Astrocyte of the spinal cord (primary cell): ENCODE measurements at regions not wholly inside any gene's neighbourhood (a gene's known extent, or its start where the extent isn't known, plus 50 kb on each side); places are given as distances from the start of the nearest gene placed in this dataset.
"Not testable (repeated sequence)": the region's sequence is repeated elsewhere in the genome, so short reads cannot be mapped to it uniquely, and the experiment has no call there.

Experiments
- DNase-seq: peaks from one replicate; pipeline ENCODE4 v3.0.0; 2011; ENCODE audit warnings: low read depth, low spot score
- H3K4me3 ChIP-seq: 2 replicates; pipeline ENCODE4 v1.5.1; 2011; ENCODE audit warnings: low read depth, mild to moderate bottlenecking, low read length, moderate library complexity
- in situ Hi-C: cut with HindIII; loops from 2 replicates; pipeline ENCODE4 v1.10.0; 2017; ENCODE audit warnings: low sequenced_read_pairs
- TF ChIP-seq, protein P1 (sequence below): IDR thresholded peaks from 2 replicates; pipeline ENCODE4 v1.5.1; 2012; ENCODE audit warnings: low read depth, mild to moderate bottlenecking, low read length, inconsistent platforms

DNA sequence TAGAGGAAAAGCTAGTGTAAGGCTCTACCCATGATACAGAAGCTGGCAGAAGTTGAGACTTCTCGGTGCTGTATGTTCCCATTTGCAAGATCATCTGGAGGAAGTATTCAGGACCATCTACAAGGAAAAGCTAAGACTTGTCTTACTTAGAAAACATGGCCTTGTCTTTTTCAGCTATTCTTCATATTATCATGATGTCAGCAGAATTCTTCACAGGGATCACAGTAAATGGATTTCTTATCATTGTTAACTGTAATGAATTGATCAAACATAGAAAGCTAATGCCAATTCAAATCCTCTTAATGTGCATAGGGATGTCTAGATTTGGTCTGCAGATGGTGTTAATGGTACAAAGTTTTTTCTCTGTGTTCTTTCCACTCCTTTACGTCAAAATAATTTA lies 79.6 kb upstream of the SCIN start:
- in situ Hi-C loops = no loop called here
- H3K4me3 ChIP-seq = no peak overlapping the region
- no peak for DNase-seq
- TF ChIP-seq, protein P1, sequence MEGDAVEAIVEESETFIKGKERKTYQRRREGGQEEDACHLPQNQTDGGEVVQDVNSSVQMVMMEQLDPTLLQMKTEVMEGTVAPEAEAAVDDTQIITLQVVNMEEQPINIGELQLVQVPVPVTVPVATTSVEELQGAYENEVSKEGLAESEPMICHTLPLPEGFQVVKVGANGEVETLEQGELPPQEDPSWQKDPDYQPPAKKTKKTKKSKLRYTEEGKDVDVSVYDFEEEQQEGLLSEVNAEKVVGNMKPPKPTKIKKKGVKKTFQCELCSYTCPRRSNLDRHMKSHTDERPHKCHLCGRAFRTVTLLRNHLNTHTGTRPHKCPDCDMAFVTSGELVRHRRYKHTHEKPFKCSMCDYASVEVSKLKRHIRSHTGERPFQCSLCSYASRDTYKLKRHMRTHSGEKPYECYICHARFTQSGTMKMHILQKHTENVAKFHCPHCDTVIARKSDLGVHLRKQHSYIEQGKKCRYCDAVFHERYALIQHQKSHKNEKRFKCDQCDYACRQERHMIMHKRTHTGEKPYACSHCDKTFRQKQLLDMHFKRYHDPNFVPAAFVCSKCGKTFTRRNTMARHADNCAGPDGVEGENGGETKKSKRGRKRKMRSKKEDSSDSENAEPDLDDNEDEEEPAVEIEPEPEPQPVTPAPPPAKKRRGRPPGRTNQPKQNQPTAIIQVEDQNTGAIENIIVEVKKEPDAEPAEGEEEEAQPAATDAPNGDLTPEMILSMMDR = no peak

DNA sequence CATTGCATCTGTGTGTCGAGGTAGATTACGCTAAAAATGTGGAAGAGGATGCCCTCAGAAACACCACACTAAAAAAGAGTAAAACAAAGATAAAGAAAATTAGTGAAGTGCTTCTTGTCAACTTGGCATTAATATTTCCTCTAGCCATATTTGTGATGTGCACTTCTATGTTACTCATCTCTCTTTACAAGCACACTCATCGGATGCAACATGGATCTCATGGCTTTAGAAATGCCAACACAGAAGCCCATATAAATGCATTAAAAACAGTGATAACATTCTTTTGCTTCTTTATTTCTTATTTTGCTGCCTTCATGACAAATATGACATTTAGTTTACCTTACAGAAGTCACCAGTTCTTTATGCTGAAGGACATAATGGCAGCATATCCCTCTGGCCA lies 79.0 kb upstream of the SCIN start:
- in situ Hi-C loops = no loop called here
- DNase-seq = no peak
- H3K4me3 ChIP-seq = no peak overlapping the region
- TF ChIP-seq, protein P1 = no peak

DNA sequence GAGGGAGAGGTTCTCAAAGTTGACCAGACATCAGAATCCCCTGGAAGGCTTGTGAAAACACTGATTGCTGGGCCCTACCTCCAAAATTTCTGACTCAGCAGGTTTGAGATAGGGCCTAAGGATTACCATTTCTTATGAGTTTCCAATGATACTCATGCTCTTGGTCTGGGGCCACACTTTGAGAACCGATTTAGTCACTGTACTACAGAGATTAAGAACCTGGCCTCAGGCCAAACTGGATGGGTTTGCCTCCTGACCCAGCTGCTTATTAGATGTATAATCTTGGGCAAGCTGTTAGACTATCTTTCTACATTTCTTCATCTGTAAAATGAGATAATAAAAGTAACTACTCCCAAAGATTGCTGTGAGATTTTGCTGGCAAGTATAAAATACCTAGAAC lies 77.1 kb upstream of the SCIN start:
- in situ Hi-C loops = no loop called here
- TF ChIP-seq, protein P1 = no peak
- no peak overlapping the region for H3K4me3 ChIP-seq
- DNase-seq = peak; percentile 3

DNA sequence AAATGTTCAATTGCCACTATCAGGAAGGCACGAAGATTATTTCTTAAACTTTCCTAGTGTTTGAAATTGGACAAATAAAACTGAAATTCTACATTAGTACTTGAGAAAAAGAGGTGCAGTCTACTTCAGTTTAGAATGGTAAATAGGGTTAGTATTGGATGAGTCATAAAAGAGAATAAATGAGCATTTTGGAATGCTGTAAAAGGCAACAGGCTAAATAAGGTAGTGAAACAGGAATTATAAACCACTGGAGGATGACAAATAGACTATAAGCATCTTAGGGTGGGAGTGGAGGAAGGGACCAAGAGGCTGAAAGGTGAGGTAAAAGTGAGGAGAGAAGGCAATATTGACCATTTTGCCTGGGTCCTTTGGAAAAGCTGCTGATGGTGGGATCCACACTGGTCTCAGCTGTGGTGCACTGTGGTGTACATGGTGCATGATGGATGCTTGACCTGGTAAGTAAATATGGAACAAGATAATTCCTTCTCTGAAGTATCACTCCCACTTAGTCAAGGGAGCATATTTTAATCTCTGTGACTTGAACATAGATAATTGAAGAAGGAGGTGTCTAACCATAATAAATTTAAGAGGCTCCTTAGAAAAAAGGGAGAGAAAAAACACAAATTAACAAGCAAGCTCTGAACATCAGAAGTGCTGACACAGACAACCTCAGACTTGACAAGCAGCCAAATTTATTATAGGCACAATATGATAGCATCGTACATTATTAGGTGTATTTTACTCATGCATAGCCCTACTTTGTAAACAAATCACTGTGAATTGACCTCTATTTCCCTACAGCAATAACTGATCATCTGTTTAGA lies 76.4 kb upstream of the SCIN start:
- TF ChIP-seq, protein P1 = no peak
- no peak overlapping the region for H3K4me3 ChIP-seq
- in situ Hi-C loops = no loop called here
- peak; percentile 10 for DNase-seq

DNA sequence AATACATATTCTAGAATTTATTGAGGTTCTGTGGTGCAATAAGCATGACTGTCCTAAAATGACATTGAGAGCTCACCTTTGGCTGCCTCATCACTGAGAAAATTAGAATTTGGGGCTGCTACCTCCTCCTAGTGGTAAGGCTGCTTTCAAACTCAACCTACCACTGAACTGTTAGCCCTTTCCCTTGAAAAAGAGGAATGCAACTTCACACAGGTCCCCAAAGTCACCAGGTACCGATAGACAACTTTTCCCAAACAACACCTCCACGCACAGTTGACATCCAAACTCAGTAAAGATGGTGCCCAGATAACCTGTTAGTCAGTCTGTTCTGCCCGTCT lies 75.9 kb upstream of the SCIN start:
- H3K4me3 ChIP-seq = no peak overlapping the region
- TF ChIP-seq, protein P1 = peak; percentile 12
- DNase-seq = no peak
- in situ Hi-C loops = no loop called here

DNA sequence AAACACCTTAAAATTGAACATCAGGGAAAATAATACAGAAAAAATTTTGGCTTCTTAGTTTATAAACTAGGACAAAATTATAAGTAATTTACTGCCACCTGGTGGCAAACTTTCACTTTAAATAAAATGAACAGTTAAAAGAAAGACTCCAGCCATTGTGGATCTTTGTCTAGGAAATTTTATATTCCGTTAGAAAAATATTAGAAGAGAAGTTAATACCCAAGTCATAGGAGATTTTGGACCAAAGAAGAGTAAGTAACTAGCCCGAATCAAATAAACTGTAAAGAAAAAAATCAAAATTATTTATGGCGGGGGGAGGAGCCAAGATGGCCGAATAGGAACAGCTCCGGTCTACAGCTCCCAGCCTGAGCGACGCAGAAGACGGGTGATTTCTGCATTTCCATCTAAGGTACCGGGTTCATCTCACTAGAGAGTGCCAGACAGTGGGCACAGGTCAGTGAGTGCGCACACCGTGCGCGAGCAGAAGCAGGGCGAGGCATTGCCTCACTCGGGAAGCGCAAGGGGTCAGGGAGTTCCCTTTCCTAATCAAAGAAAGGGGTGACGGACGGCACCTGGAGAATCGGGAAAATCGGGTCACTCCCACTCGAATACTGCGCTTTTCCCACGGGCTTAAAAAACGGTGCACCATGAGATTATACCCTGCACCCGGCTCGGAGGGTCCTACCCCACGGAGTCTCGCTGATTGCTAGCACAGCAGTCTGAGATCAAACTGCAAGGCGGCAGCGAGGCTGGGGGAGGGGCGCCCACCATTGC lies 73.4 kb upstream of the SCIN start:
- in situ Hi-C loops, H3K4me3 ChIP-seq: not testable (repeated sequence)
- TF ChIP-seq, protein P1 = peak; percentile 14
- DNase-seq = peak; percentile 72
